Effector memory CD8-positive, alpha-beta T cell (primary cell): ENCODE measurements at regions not wholly inside any gene's neighbourhood (a gene's known extent, or its start where the extent isn't known, plus 50 kb on each side); places are given as distances from the start of the nearest gene placed in this dataset.

ENCODE experiments used
- ATAC-seq: fragments of 150-1000 bp; cut with Tn5 transposase; replicated peaks from 2 replicates; pipeline ENCODE4 v1.10.0; 2021; ENCODE audit warnings: mild to moderate bottlenecking, moderate library complexity
- DNase-seq, 3 experiments: peaks; one replicate each; pipeline ENCODE4 v3.0.0; 2021
- H3K27ac Mint-ChIP-seq, 2 donors: one replicate each; pipeline ENCODE4 v1.8.0; 2022; ENCODE audit warnings: mild to moderate bottlenecking in 2 of 2, mixed read lengths in 2 of 2, moderate library complexity in 2 of 2
- H3K27me3 Mint-ChIP-seq, 2 donors: one replicate each; pipeline ENCODE4 v1.8.0; 2022; ENCODE audit warnings: mixed read lengths in 2 of 2
- H3K36me3 Mint-ChIP-seq: one replicate; pipeline ENCODE4 v1.8.0; 2022; ENCODE audit warnings: mild to moderate bottlenecking, moderate library complexity, mixed read lengths; ENCODE audit not compliant: insufficient read depth
- H3K4me1 Mint-ChIP-seq, 2 donors: one replicate each; pipeline ENCODE4 v1.8.0; 2022; ENCODE audit warnings: low read depth in 2 of 2, mixed read lengths in 2 of 2
- H3K4me3 Mint-ChIP-seq, 2 donors: one replicate each; pipeline ENCODE4 v1.8.0; 2022; ENCODE audit warnings: mild to moderate bottlenecking in 2 of 2, mixed read lengths in 2 of 2, moderate library complexity in 2 of 2
- H3K9me3 Mint-ChIP-seq, 2 donors: one replicate each; pipeline ENCODE4 v1.8.0; 2022; ENCODE audit warnings: mixed read lengths in 2 of 2

- no peaks in the 10 kb centered on the region for H3K36me3 Mint-ChIP-seq
- H3K27ac Mint-ChIP-seq, result no peak overlapping the region
- no peak overlapping the region for H3K4me3 Mint-ChIP-seq
- ATAC-seq (no peak), DNase-seq (no peak)
- H3K4me1 Mint-ChIP-seq, result no peaks in the 10 kb centered on the region
- peaks cover 2 to 7% of the 10 kb centered on the region in 2 donors for H3K9me3 Mint-ChIP-seq
- no peaks in the 10 kb centered on the region for H3K27me3 Mint-ChIP-seq
These were observed 1173.5 kb upstream of the NUDT12 start for GRCh38 chr5:104736073-104736472.

- H3K4me1 Mint-ChIP-seq, result no peaks in the 10 kb centered on the region
- peaks cover 2 to 7% of the 10 kb centered on the region in 2 donors for H3K9me3 Mint-ChIP-seq
- no peaks in the 10 kb centered on the region for H3K36me3 Mint-ChIP-seq
- H3K27ac Mint-ChIP-seq, result no peak overlapping the region
- no peak for DNase-seq
- ATAC-seq, result no peak
- H3K4me3 Mint-ChIP-seq, result no peak overlapping the region
- H3K27me3 Mint-ChIP-seq, result no peaks in the 10 kb centered on the region
These were observed 1171.5 kb upstream of the NUDT12 start for GRCh38 chr5:104734046-104734445.

- H3K36me3 Mint-ChIP-seq, result no peaks in the 10 kb centered on the region
- peaks cover 2 to 7% of the 10 kb centered on the region in 2 donors for H3K9me3 Mint-ChIP-seq
- DNase-seq, result no peak
- no peaks in the 10 kb centered on the region for H3K27me3 Mint-ChIP-seq
- H3K27ac Mint-ChIP-seq, result no peak overlapping the region
- no peak for ATAC-seq
- H3K4me3 Mint-ChIP-seq, result no peak overlapping the region
- no peaks in the 10 kb centered on the region for H3K4me1 Mint-ChIP-seq
These were observed 1170.6 kb upstream of the NUDT12 start for GRCh38 chr5:104733063-104733669.

GRCh38 chr5:104731331-104731730 is 1168.7 kb upstream of the NUDT12 start:
- ATAC-seq (no peak), DNase-seq (no peak)
- H3K9me3 Mint-ChIP-seq, result peaks cover 0 to 2% of the 10 kb centered on the region in 2 donors
- H3K27me3 Mint-ChIP-seq, result no peaks in the 10 kb centered on the region
- no peaks in the 10 kb centered on the region for H3K36me3 Mint-ChIP-seq
- H3K27ac Mint-ChIP-seq, result no peak overlapping the region
- no peaks in the 10 kb centered on the region for H3K4me1 Mint-ChIP-seq
- no peak overlapping the region for H3K4me3 Mint-ChIP-seq

- no peak overlapping the region for H3K4me3 Mint-ChIP-seq
- no peak overlapping the region for H3K27ac Mint-ChIP-seq
- ATAC-seq (no peak), DNase-seq (no peak)
- no peaks in the 10 kb centered on the region for H3K36me3 Mint-ChIP-seq
- no peaks in the 10 kb centered on the region for H3K27me3 Mint-ChIP-seq
- H3K9me3 Mint-ChIP-seq, result peaks cover 16 to 32% of the 10 kb centered on the region in 2 donors
- H3K4me1 Mint-ChIP-seq, result no peaks in the 10 kb centered on the region
These were observed 1145.4 kb upstream of the NUDT12 start for GRCh38 chr5:104708027-104708426.

GRCh38 chr5:104706600-104706999 is 1144.0 kb upstream of the NUDT12 start:
- no peak overlapping the region for H3K27ac Mint-ChIP-seq
- ATAC-seq (no peak), DNase-seq (no peak)
- no peaks in the 10 kb centered on the region for H3K27me3 Mint-ChIP-seq
- H3K9me3 Mint-ChIP-seq, result peaks cover 16 to 20% of the 10 kb centered on the region in 2 donors
- H3K36me3 Mint-ChIP-seq, result no peaks in the 10 kb centered on the region
- no peak overlapping the region for H3K4me3 Mint-ChIP-seq
- no peaks in the 10 kb centered on the region for H3K4me1 Mint-ChIP-seq

- Mint-ChIP-seq H3K27ac (no peak overlapping the region), H3K27me3 (no peaks in the 10 kb centered on the region), H3K4me3 (no peak overlapping the region), H3K4me1 (no peaks in the 10 kb centered on the region), H3K9me3 (peaks cover 9 to 11% of the 10 kb centered on the region in 2 donors), H3K36me3 (no peaks in the 10 kb centered on the region)
- ATAC-seq (no peak), DNase-seq (no peak)
These were observed 1139.6 kb upstream of the NUDT12 start for GRCh38 chr5:104702212-104702611.

GRCh38 chr5:104699438-104699837 is 1136.8 kb upstream of the NUDT12 start:
- no peaks in the 10 kb centered on the region for H3K4me1 Mint-ChIP-seq
- peaks cover 10 to 16% of the 10 kb centered on the region in 2 donors for H3K9me3 Mint-ChIP-seq
- no peak overlapping the region for H3K27ac Mint-ChIP-seq
- no peaks in the 10 kb centered on the region for H3K36me3 Mint-ChIP-seq
- H3K27me3 Mint-ChIP-seq, result no peaks in the 10 kb centered on the region
- ATAC-seq (no peak), DNase-seq (no peak)
- H3K4me3 Mint-ChIP-seq, result no peak overlapping the region

- Mint-ChIP-seq H3K27me3 (no peaks in the 10 kb centered on the region), H3K27ac (no peak overlapping the region), H3K4me1 (no peaks in the 10 kb centered on the region), H3K4me3 (no peak overlapping the region), H3K36me3 (no peaks in the 10 kb centered on the region), H3K9me3 (peaks cover 0 to 4% of the 10 kb centered on the region in 2 donors)
- DNase-seq (no peak), ATAC-seq (no peak)
These were observed 1098.7 kb upstream of the NUDT12 start for GRCh38 chr5:104661256-104661655.

GRCh38 chr5:104659497-104659896 is 1096.9 kb upstream of the NUDT12 start:
- H3K4me1 Mint-ChIP-seq, result no peaks in the 10 kb centered on the region
- DNase-seq (no peak), ATAC-seq (no peak)

GRCh38 chr5:104652271-104652861 is 1089.8 kb upstream of the NUDT12 start:
- no peak for ATAC-seq
- H3K36me3 Mint-ChIP-seq, result no peaks in the 10 kb centered on the region
- peaks cover 7 to 8% of the 10 kb centered on the region in 2 donors for H3K9me3 Mint-ChIP-seq
- DNase-seq, result no peak
- H3K4me3 Mint-ChIP-seq, result no peak overlapping the region
- no peaks in the 10 kb centered on the region for H3K4me1 Mint-ChIP-seq
- no peak overlapping the region for H3K27ac Mint-ChIP-seq
- H3K27me3 Mint-ChIP-seq, result no peaks in the 10 kb centered on the region

More at GRCh38 chr5:104659497-104659896, 1096.9 kb upstream of the NUDT12 start:
- Mint-ChIP-seq H3K4me3 (no peak overlapping the region), H3K36me3 (no peaks in the 10 kb centered on the region), H3K27me3 (no peaks in the 10 kb centered on the region), H3K9me3 (peaks cover 0 to 7% of the 10 kb centered on the region in 2 donors), H3K27ac (no peak overlapping the region)

GRCh38 chr5:104650313-104651055 is 1087.9 kb upstream of the NUDT12 start:
- no peaks in the 10 kb centered on the region for H3K27me3 Mint-ChIP-seq
- no peak overlapping the region for H3K27ac Mint-ChIP-seq
- DNase-seq, result no peak
- H3K4me3 Mint-ChIP-seq, result no peak overlapping the region
- H3K4me1 Mint-ChIP-seq, result no peaks in the 10 kb centered on the region
- H3K9me3 Mint-ChIP-seq, result peaks cover 6 to 8% of the 10 kb centered on the region in 2 donors
- ATAC-seq, result no peak
- H3K36me3 Mint-ChIP-seq, result no peaks in the 10 kb centered on the region

- H3K9me3 Mint-ChIP-seq, result peaks cover 0 to 5% of the 10 kb centered on the region in 2 donors
- DNase-seq (no peak), ATAC-seq (no peak)
- no peaks in the 10 kb centered on the region for H3K36me3 Mint-ChIP-seq
- no peaks in the 10 kb centered on the region for H3K4me1 Mint-ChIP-seq
- H3K4me3 Mint-ChIP-seq, result no peak overlapping the region
- H3K27ac Mint-ChIP-seq, result no peak overlapping the region
- no peaks in the 10 kb centered on the region for H3K27me3 Mint-ChIP-seq
These were observed 1083.8 kb upstream of the NUDT12 start for GRCh38 chr5:104646416-104646815.

GRCh38 chr5:104643320-104643719 is 1080.7 kb upstream of the NUDT12 start:
- peaks cover 0 to 2% of the 10 kb centered on the region in 2 donors for H3K9me3 Mint-ChIP-seq
- H3K4me3 Mint-ChIP-seq, result no peak overlapping the region
- no peak for ATAC-seq
- DNase-seq, result no peak
- H3K36me3 Mint-ChIP-seq, result no peaks in the 10 kb centered on the region
- H3K4me1 Mint-ChIP-seq, result no peaks in the 10 kb centered on the region
- no peak overlapping the region for H3K27ac Mint-ChIP-seq
- no peaks in the 10 kb centered on the region for H3K27me3 Mint-ChIP-seq
